AG04450 (cell line): ENCODE measurements at regions not wholly inside any gene's neighbourhood (a gene's known extent, or its start where the extent isn't known, plus 50 kb on each side); places are given as distances from the start of the nearest gene placed in this dataset.

ENCODE experiments used
- CTCF ChIA-PET: fragments of 300-600, 350-600 bp; formaldehyde crosslinking; extraction: SDS; loops from one replicate; lab custom pipeline; 2022; ENCODE audit warnings: antibody characterized with exemption, inconsistent platforms; lab: Charles Lee
- POLR2A ChIA-PET: fragments of 350-600 bp; formaldehyde crosslinking; extraction: SDS; loops from one replicate; lab custom pipeline; 2021; ENCODE audit warnings: antibody characterized with exemption, inconsistent platforms; lab: Yijun Ruan, JAX
- DNase-seq: peaks from one replicate; pipeline ENCODE4 v3.0.0-alpha.2; 2011; ENCODE audit warnings: low read depth, low spot score
- H3K27ac ChIP-seq: one replicate; pipeline ENCODE4 v1.5.1; 2012; ENCODE audit warnings: low read depth, low read length, control low read depth
- H3K27me3 ChIP-seq: one replicate; pipeline ENCODE4 v1.6.0; 2012; ENCODE audit warnings: low read length; ENCODE audit not compliant: control insufficient read depth, insufficient read depth
- H3K4me3 ChIP-seq: 2 replicates; pipeline ENCODE4 v1.5.1; 2011; ENCODE audit warnings: mild to moderate bottlenecking, low read depth, low read length, control low read depth
- H3K9me3 ChIP-seq: 2 replicates; pipeline ENCODE4 v1.5.1; 2012; ENCODE audit warnings: low read length; ENCODE audit not compliant: control insufficient read depth, insufficient read depth
- CTCF ChIP-seq: IDR thresholded peaks from 2 replicates; pipeline ENCODE4 v1.5.1; 2011; ENCODE audit warnings: low read depth, low read length, control low read depth, inconsistent platforms

- Histone ChIP-seq H3K27ac (no peak overlapping the region), H3K27me3 (no peaks in the 10 kb centered on the region), H3K9me3 (peaks cover 5% of the 10 kb centered on the region; the same call in 1 of the 2 replicates), H3K4me3 (no peak overlapping the region)
- ChIA-PET POLR2A (no interaction called here), CTCF (no interaction called here)
- DNase-seq, result no peak
- no peak for TF ChIP-seq CTCF
These were observed 1128.7 kb downstream of the AMY1C start for GRCh38 chr1:104878203-104878909.

- no peak for TF ChIP-seq CTCF
- Histone ChIP-seq H3K4me3 (no peak overlapping the region), H3K27me3 (no peaks in the 10 kb centered on the region), H3K27ac (no peak overlapping the region), H3K9me3 (no peaks in the 10 kb centered on the region)
- no peak for DNase-seq
- ChIA-PET POLR2A (no interaction called here), CTCF (no interaction called here)
These were observed 1135.2 kb downstream of the AMY1C start for GRCh38 chr1:104884939-104885338.

- no peak for DNase-seq
- CTCF ChIA-PET, result no interaction called here
- no peak for TF ChIP-seq CTCF
- H3K9me3 ChIP-seq, result peaks cover 5% of the 10 kb centered on the region; the same call in 1 of the 2 replicates
- no peak overlapping the region for H3K27ac ChIP-seq
- H3K4me3 ChIP-seq, result no peak overlapping the region
- POLR2A ChIA-PET, result no interaction called here
- no peaks in the 10 kb centered on the region for H3K27me3 ChIP-seq
These were observed 1155.6 kb downstream of the AMY1C start for GRCh38 chr1:104905322-104905721.

- POLR2A ChIA-PET, result no interaction called here
- no peak overlapping the region for H3K4me3 ChIP-seq
- H3K9me3 ChIP-seq, result peaks cover 5% of the 10 kb centered on the region; the same call in 1 of the 2 replicates
- H3K27ac ChIP-seq, result no peak overlapping the region
- CTCF ChIA-PET, result no interaction called here
- no peaks in the 10 kb centered on the region for H3K27me3 ChIP-seq
- no peak for DNase-seq
- no peak for TF ChIP-seq CTCF
These were observed 1156.4 kb downstream of the AMY1C start for GRCh38 chr1:104906141-104906540.

GRCh38 chr1:104919188-104919587, 1169.5 kb downstream of the AMY1C start:
- POLR2A ChIA-PET, result no interaction called here
- Histone ChIP-seq H3K9me3 (peaks cover 10% of the 10 kb centered on the region; the same call in 1 of the 2 replicates), H3K27ac (no peak overlapping the region), H3K4me3 (no peak overlapping the region), H3K27me3 (no peaks in the 10 kb centered on the region)
- no peak for DNase-seq
- TF ChIP-seq CTCF, result no peak
- CTCF ChIA-PET, result no interaction called here
